B cell (primary cell): ENCODE measurements at regions not wholly inside any gene's neighbourhood (a gene's known extent, or its start where the extent isn't known, plus 50 kb on each side); places are given as distances from the start of the nearest gene placed in this dataset.

Source experiments
- CTCF ChIP-seq: fragments of 200-600 bp; IDR thresholded peaks from one replicate; pipeline ENCODE4 v1.8.0; 2022; ENCODE audit warnings: antibody characterized with exemption, mild to moderate bottlenecking
- EZH2 ChIP-seq: IDR thresholded peaks from 2 replicates; pipeline ENCODE4 v1.6.1; 2012; ENCODE audit warnings: borderline replicate concordance, low read depth, mild to moderate bottlenecking, moderate library complexity, low read length; ENCODE audit not compliant: insufficient read depth, poor library complexity, severe bottlenecking

DNA sequence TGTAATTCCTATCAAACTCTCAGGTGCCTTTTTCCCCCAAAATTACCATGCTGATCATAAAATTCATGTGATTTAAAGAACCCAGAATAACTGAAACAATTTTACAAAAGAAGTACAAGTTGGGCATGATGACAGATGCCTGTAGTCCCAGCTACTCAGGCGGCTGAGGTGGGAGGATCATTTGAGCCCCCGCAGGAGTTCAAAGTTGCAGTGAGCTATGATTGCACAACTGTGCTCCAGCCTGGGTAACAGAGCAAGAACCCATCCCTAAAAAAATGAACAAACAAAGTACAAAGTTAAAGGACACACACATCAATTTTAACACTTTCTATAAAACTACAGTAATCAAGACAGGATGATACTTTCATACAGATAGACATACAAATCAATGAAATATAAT lies 97.9 kb upstream of the LPAR1 start:
- TF ChIP-seq CTCF (no peak), EZH2 (no peak)
